ENCODE measurements at regions not wholly inside any gene's neighbourhood (a gene's known extent, or its start where the extent isn't known, plus 50 kb on each side); places are given as distances from the start of the nearest gene placed in this dataset.

DNA sequence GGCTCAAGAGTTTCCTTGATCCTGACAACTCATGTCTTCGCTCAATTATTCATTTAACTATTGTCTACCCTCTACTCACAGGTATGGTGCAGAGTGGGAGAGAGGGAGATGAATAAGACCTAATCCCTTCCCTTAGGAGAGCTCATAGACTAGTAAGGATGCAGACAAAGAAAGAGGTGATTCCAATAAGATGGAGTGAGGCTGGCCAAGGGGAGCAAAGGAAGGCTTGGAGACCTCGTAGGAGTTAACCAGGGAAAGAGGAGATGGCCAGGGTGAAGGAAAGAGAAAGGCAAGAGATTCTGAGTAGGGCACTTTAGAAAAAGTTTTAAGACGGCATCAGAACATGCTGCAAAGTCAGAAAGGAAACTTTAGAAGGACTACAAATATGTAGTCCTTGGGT lies 588.5 kb downstream of the VRK1 start:
- TF ChIP-seq, protein P1, sequence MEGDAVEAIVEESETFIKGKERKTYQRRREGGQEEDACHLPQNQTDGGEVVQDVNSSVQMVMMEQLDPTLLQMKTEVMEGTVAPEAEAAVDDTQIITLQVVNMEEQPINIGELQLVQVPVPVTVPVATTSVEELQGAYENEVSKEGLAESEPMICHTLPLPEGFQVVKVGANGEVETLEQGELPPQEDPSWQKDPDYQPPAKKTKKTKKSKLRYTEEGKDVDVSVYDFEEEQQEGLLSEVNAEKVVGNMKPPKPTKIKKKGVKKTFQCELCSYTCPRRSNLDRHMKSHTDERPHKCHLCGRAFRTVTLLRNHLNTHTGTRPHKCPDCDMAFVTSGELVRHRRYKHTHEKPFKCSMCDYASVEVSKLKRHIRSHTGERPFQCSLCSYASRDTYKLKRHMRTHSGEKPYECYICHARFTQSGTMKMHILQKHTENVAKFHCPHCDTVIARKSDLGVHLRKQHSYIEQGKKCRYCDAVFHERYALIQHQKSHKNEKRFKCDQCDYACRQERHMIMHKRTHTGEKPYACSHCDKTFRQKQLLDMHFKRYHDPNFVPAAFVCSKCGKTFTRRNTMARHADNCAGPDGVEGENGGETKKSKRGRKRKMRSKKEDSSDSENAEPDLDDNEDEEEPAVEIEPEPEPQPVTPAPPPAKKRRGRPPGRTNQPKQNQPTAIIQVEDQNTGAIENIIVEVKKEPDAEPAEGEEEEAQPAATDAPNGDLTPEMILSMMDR (CRISPR knock-in tag; IDR thresholded peaks at IDR 0.05), result no peak
- no peak for TF ChIP-seq THAP11 (CRISPR knock-in tag; IDR thresholded peaks at IDR 0.05)
- no peak for TF ChIP-seq EHMT2 (IDR thresholded peaks at IDR 0.05; ENCODE audit: borderline replicate concordance, low read depth, low read length)
- TF ChIP-seq, protein P2, sequence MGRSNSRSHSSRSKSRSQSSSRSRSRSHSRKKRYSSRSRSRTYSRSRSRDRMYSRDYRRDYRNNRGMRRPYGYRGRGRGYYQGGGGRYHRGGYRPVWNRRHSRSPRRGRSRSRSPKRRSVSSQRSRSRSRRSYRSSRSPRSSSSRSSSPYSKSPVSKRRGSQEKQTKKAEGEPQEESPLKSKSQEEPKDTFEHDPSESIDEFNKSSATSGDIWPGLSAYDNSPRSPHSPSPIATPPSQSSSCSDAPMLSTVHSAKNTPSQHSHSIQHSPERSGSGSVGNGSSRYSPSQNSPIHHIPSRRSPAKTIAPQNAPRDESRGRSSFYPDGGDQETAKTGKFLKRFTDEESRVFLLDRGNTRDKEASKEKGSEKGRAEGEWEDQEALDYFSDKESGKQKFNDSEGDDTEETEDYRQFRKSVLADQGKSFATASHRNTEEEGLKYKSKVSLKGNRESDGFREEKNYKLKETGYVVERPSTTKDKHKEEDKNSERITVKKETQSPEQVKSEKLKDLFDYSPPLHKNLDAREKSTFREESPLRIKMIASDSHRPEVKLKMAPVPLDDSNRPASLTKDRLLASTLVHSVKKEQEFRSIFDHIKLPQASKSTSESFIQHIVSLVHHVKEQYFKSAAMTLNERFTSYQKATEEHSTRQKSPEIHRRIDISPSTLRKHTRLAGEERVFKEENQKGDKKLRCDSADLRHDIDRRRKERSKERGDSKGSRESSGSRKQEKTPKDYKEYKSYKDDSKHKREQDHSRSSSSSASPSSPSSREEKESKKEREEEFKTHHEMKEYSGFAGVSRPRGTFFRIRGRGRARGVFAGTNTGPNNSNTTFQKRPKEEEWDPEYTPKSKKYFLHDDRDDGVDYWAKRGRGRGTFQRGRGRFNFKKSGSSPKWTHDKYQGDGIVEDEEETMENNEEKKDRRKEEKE (IDR thresholded peaks at IDR 0.05), result no peak
- TF ChIP-seq KLF12 (CRISPR knock-in tag; IDR thresholded peaks at IDR 0.05; ENCODE audit: borderline replicate concordance), result no peak
- TF ChIP-seq, protein P3, sequence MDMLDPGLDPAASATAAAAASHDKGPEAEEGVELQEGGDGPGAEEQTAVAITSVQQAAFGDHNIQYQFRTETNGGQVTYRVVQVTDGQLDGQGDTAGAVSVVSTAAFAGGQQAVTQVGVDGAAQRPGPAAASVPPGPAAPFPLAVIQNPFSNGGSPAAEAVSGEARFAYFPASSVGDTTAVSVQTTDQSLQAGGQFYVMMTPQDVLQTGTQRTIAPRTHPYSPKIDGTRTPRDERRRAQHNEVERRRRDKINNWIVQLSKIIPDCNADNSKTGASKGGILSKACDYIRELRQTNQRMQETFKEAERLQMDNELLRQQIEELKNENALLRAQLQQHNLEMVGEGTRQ (IDR thresholded peaks at IDR 0.05; ENCODE audit: low read depth, low read length), result no peak
- TF ChIP-seq, protein P3 (CRISPR knock-in tag; IDR thresholded peaks at IDR 0.05; ENCODE audit: borderline replicate concordance), result no peak
- no peak for TF ChIP-seq FOXK2 (IDR thresholded peaks at IDR 0.05)
- TF ChIP-seq TFDP1 (CRISPR knock-in tag; IDR thresholded peaks at IDR 0.05; ENCODE audit: borderline replicate concordance), result no peak
- TF ChIP-seq EP300 (IDR thresholded peaks at IDR 0.05; ENCODE audit: low read depth in 2 of 2, low read length in 2 of 2), result no peak
- no peak for TF ChIP-seq EP300 (CRISPR knock-in tag; IDR thresholded peaks at IDR 0.05; ENCODE audit: borderline replicate concordance)
- no peak for TF ChIP-seq HDAC6 (IDR thresholded peaks at IDR 0.05; ENCODE audit: low read depth, low read length)
- TF ChIP-seq, protein P4, sequence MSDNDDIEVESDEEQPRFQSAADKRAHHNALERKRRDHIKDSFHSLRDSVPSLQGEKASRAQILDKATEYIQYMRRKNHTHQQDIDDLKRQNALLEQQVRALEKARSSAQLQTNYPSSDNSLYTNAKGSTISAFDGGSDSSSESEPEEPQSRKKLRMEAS (IDR thresholded peaks at IDR 0.05), result no peak
- TF ChIP-seq ZNF550 (CRISPR knock-in tag; IDR thresholded peaks at IDR 0.05; ENCODE audit: borderline replicate concordance), result no peak
- TF ChIP-seq, protein P5, sequence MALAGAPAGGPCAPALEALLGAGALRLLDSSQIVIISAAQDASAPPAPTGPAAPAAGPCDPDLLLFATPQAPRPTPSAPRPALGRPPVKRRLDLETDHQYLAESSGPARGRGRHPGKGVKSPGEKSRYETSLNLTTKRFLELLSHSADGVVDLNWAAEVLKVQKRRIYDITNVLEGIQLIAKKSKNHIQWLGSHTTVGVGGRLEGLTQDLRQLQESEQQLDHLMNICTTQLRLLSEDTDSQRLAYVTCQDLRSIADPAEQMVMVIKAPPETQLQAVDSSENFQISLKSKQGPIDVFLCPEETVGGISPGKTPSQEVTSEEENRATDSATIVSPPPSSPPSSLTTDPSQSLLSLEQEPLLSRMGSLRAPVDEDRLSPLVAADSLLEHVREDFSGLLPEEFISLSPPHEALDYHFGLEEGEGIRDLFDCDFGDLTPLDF (CRISPR knock-in tag; IDR thresholded peaks at IDR 0.05), result no peak

Data from HepG2 (cell line).